Retinal pigment epithelial cell (primary cell): ENCODE measurements at regions not wholly inside any gene's neighbourhood (a gene's known extent, or its start where the extent isn't known, plus 50 kb on each side); places are given as distances from the start of the nearest gene placed in this dataset.

Experiments
- DNase-seq: peaks from one replicate; pipeline ENCODE4 v3.0.0-alpha.2; 2010; ENCODE audit warnings: low read depth
- H3K4me3 ChIP-seq: 2 replicates; pipeline ENCODE4 v1.5.1; 2011; ENCODE audit warnings: mild to moderate bottlenecking, low read length, control low read depth, moderate library complexity
- CTCF ChIP-seq: conservative IDR thresholded peaks from 2 replicates; pipeline ENCODE4 v1.5.1; 2011; ENCODE audit warnings: low read depth, low read length, control low read depth, inconsistent platforms

- no peak for DNase-seq
- no peak for TF ChIP-seq CTCF
Measured at GRCh38 chr14:84225268-84225667, 1304.7 kb upstream of the FLRT2 start.

GRCh38 chr14:84228702-84229101, 1301.2 kb upstream of the FLRT2 start:
- DNase-seq, result no peak
- no peak overlapping the region for H3K4me3 ChIP-seq
- no peak for TF ChIP-seq CTCF

More at GRCh38 chr14:84225268-84225667, 1304.7 kb upstream of the FLRT2 start:
- H3K4me3 ChIP-seq, result no peak overlapping the region

- no peak for TF ChIP-seq CTCF
- H3K4me3 ChIP-seq, result no peak overlapping the region
- DNase-seq, result no peak
Measured at GRCh38 chr14:84234281-84234680, 1295.7 kb upstream of the FLRT2 start.

- TF ChIP-seq CTCF, result no peak
- no peak overlapping the region for H3K4me3 ChIP-seq
- DNase-seq, result no peak
Measured at GRCh38 chr14:84236290-84236689, 1293.7 kb upstream of the FLRT2 start.

GRCh38 chr14:84237881-84238280, 1292.1 kb upstream of the FLRT2 start:
- H3K4me3 ChIP-seq, result no peak overlapping the region
- no peak for DNase-seq
- TF ChIP-seq CTCF, result no peak

- no peak for TF ChIP-seq CTCF
- DNase-seq, result no peak
- H3K4me3 ChIP-seq, result no peak overlapping the region
Measured at GRCh38 chr14:84247693-84248092, 1282.3 kb upstream of the FLRT2 start.

GRCh38 chr14:84250893-84251292, 1279.1 kb upstream of the FLRT2 start:
- H3K4me3 ChIP-seq, result no peak overlapping the region
- DNase-seq, result no peak

More at GRCh38 chr14:84250893-84251292, 1279.1 kb upstream of the FLRT2 start:
- no peak for TF ChIP-seq CTCF
